OCI-LY3 (cell line): ENCODE measurements at regions not wholly inside any gene's neighbourhood (a gene's known extent, or its start where the extent isn't known, plus 50 kb on each side); places are given as distances from the start of the nearest gene placed in this dataset.

Experiments
- H2AFZ ChIP-seq: fragments of 200-600, 300-600 bp; shearing (Covaris generic); 2 replicates; pipeline ENCODE4 v1.6.0; 2014; ENCODE audit warnings: antibody characterized with exemption, low read depth, low read length
- H3K27ac ChIP-seq: fragments of 200-600, 300-600 bp; sonication (generic); 2 replicates; pipeline ENCODE4 v1.5.1; 2014; ENCODE audit warnings: mild to moderate bottlenecking, low read length, moderate library complexity, mixed read lengths
- H3K27me3 ChIP-seq: fragments of 200-600, 300-600 bp; sonication (generic); 2 replicates; pipeline ENCODE4 v1.6.1; 2014; ENCODE audit warnings: low read depth, low read length, mixed read lengths
- H3K36me3 ChIP-seq: fragments of 200-600, 300-600 bp; sonication (generic); replicated peaks from 2 replicates; pipeline ENCODE3; 2014; ENCODE audit warnings: low read depth, low read length, mixed read lengths
- H3K4me1 ChIP-seq: fragments of 300-600, 200-600 bp; sonication (generic); 2 replicates; pipeline ENCODE4 v1.6.1; 2014; ENCODE audit warnings: low read length, mixed read lengths
- H3K4me2 ChIP-seq: fragments of 200-600, 300-600 bp; sonication (generic); 2 replicates; pipeline ENCODE4 v1.6.1; 2014; ENCODE audit warnings: low read length, mixed read lengths
- H3K4me3 ChIP-seq: fragments of 300-600, 200-600 bp; sonication (generic); 2 replicates; pipeline ENCODE4 v1.5.1; 2014; ENCODE audit warnings: antibody characterized with exemption, mild to moderate bottlenecking, low read length, moderate library complexity
- H3K79me2 ChIP-seq: fragments of 300-600, 200-600 bp; shearing (Covaris generic); 2 replicates; pipeline ENCODE4 v1.6.1; 2014; ENCODE audit warnings: mild to moderate bottlenecking, low read length, mixed read lengths
- H3K9ac ChIP-seq: fragments of 300-600, 200-600 bp; shearing (Covaris generic); 2 replicates; pipeline ENCODE4 v1.6.0; 2014; ENCODE audit warnings: mild to moderate bottlenecking, low read length, moderate library complexity
- H3K9me3 ChIP-seq: fragments of 200-600, 300-600 bp; shearing (Covaris generic); 2 replicates; pipeline ENCODE4 v1.6.1; 2014; ENCODE audit warnings: low read length, mixed read lengths; ENCODE audit not compliant: insufficient read depth
- H4K20me1 ChIP-seq: fragments of 200-600, 300-600 bp; sonication (generic); 2 replicates; pipeline ENCODE4 v1.6.1; 2016; ENCODE audit warnings: low read length, mixed read lengths; ENCODE audit not compliant: insufficient read depth
- EZH2phosphoT487 ChIP-seq: fragments of 200-600 bp; shearing (Covaris generic); IDR thresholded peaks from 2 replicates; pipeline ENCODE4 v1.6.1; 2018; ENCODE audit warnings: antibody characterized with exemption, mixed run types, low read depth
- TF ChIP-seq, protein P1 (sequence below): fragments of 200-600, 300-600 bp; sonication (generic); IDR thresholded peaks from 2 replicates; pipeline ENCODE4 v1.5.1; 2014; ENCODE audit warnings: antibody characterized with exemption, low read length, low read depth

DNA sequence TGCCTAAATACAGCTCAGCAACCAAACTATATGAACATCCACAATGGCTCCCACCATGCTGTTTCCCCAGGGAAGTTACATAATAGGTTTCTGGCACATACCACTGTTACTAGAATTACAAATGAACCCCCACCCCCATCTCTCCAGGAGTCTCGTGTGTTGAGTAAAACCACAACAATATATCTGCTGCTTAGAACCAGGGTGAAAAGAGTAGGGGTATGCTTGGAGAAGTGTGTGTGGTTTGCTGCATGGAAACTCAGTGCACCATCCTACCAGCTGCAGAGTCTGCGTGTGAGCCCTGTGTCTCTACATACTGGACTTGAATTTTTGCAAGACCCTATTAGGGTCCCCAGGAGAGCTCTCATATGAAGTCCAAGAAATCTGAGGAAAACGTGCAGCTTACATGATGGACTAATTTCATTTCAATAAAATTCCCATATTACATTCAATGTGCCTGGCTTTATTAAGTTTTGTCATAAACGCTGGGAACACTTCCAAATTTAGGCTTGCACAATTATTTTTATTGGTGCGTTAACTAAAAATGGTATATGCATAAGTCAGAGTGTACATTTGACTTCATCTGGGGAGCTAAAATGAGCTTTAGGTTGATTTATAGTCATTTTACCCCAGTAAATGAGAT, 104.5 kb upstream of the NFIB start:
- H3K27me3 ChIP-seq, result no peaks in the 10 kb centered on the region
- H3K27ac ChIP-seq, result no peak overlapping the region
- no peaks in the 10 kb centered on the region for H3K79me2 ChIP-seq
- TF ChIP-seq, protein P1, sequence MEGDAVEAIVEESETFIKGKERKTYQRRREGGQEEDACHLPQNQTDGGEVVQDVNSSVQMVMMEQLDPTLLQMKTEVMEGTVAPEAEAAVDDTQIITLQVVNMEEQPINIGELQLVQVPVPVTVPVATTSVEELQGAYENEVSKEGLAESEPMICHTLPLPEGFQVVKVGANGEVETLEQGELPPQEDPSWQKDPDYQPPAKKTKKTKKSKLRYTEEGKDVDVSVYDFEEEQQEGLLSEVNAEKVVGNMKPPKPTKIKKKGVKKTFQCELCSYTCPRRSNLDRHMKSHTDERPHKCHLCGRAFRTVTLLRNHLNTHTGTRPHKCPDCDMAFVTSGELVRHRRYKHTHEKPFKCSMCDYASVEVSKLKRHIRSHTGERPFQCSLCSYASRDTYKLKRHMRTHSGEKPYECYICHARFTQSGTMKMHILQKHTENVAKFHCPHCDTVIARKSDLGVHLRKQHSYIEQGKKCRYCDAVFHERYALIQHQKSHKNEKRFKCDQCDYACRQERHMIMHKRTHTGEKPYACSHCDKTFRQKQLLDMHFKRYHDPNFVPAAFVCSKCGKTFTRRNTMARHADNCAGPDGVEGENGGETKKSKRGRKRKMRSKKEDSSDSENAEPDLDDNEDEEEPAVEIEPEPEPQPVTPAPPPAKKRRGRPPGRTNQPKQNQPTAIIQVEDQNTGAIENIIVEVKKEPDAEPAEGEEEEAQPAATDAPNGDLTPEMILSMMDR, result no peak
- no peak for TF ChIP-seq EZH2phosphoT487
- no peak overlapping the region for H3K4me3 ChIP-seq
- H3K36me3 ChIP-seq, result no peaks in the 10 kb centered on the region
- H2AFZ ChIP-seq, result no peak overlapping the region
- no peak overlapping the region for H3K4me2 ChIP-seq
- no peaks in the 10 kb centered on the region for H4K20me1 ChIP-seq
- H3K9ac ChIP-seq, result no peak overlapping the region
- H3K4me1 ChIP-seq, result peaks cover 9% of the 10 kb centered on the region
- no peaks in the 10 kb centered on the region for H3K9me3 ChIP-seq

DNA sequence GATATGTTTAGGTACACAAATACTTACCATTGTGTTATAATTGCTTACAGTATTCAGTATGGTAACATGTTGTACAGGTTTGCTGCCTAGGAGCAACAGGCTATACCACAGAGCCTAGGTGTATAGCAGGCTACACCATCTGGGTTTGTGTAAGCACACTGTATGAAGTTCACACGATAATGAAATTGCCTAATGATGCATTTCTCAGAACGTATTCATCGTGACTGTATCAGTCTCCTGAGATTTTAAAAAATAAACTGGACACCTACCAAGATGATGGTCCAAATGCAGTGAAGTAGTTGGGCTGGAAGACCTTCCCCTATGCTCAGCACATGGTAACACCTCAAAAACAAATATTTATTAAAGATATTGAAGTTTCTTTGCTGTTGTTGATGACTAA, 103.3 kb upstream of the NFIB start:
- no peaks in the 10 kb centered on the region for H4K20me1 ChIP-seq
- no peak overlapping the region for H2AFZ ChIP-seq
- H3K27ac ChIP-seq, result no peak overlapping the region
- no peaks in the 10 kb centered on the region for H3K36me3 ChIP-seq
- H3K27me3 ChIP-seq, result no peaks in the 10 kb centered on the region
- H3K9ac ChIP-seq, result no peak overlapping the region
- H3K4me3 ChIP-seq, result no peak overlapping the region
- H3K4me1 ChIP-seq, result peaks cover 9% of the 10 kb centered on the region
- no peak overlapping the region for H3K4me2 ChIP-seq
- no peaks in the 10 kb centered on the region for H3K79me2 ChIP-seq
- H3K9me3 ChIP-seq, result no peaks in the 10 kb centered on the region
- TF ChIP-seq EZH2phosphoT487, result no peak

DNA sequence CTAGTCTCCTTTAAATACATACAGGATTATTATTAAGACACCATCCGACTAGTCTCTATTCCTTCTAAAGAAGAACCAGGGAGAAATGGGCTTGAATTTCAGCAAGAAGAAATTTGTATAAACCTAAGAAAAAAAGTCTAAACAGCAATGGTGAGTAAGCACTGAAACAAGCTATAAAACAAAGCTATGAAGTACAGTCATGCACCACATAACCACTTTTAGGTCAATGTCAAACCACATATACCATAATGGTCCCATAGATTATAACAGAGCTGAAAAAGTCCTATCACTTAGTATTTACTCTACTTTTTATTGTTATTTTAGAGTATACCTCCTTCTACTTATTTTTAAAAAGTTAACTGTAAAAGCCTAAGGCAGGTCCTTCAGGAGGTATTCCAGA, 102.0 kb upstream of the NFIB start:
- Histone ChIP-seq H3K27ac (no peak overlapping the region), H3K4me3 (no peak overlapping the region), H4K20me1 (no peaks in the 10 kb centered on the region), H3K36me3 (no peaks in the 10 kb centered on the region), H3K4me2 (no peak overlapping the region), H3K9me3 (no peaks in the 10 kb centered on the region), H3K4me1 (peaks cover 6% of the 10 kb centered on the region), H3K27me3 (no peaks in the 10 kb centered on the region), H3K79me2 (no peaks in the 10 kb centered on the region), H3K9ac (no peak overlapping the region), H2AFZ (no peak overlapping the region)
- TF ChIP-seq EZH2phosphoT487, result no peak
- TF ChIP-seq, protein P1, result no peak

DNA sequence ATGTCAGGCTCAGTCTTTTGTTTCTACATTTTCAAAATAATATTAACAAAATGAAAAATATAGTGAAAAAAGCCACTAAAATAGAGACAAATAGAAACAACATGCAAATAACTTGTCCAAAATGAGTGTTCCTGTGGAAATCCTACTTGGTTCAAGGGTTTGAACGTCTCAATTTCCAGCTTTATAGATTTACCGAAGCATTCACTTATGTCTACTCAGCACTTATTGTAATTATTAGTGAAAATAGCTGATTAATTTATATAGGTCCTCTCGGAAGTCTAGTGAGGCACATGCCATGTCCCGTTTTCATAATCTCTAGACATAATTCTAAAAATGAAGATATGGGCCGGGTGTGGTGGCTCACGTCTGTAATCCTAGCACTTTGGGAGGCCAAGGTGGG, 99.9 kb upstream of the NFIB start:
- no peaks in the 10 kb centered on the region for H3K27me3 ChIP-seq
- H2AFZ ChIP-seq, result no peak overlapping the region
- no peak overlapping the region for H3K4me2 ChIP-seq
- H3K9ac ChIP-seq, result no peak overlapping the region
- peaks cover 10% of the 10 kb centered on the region for H3K4me1 ChIP-seq
- no peaks in the 10 kb centered on the region for H3K36me3 ChIP-seq
- H3K79me2 ChIP-seq, result no peaks in the 10 kb centered on the region
- H3K27ac ChIP-seq, result no peak overlapping the region
- no peak for TF ChIP-seq EZH2phosphoT487
- TF ChIP-seq, protein P1, result no peak
- H3K4me3 ChIP-seq, result no peak overlapping the region
- no peaks in the 10 kb centered on the region for H4K20me1 ChIP-seq
- H3K9me3 ChIP-seq, result no peaks in the 10 kb centered on the region

DNA sequence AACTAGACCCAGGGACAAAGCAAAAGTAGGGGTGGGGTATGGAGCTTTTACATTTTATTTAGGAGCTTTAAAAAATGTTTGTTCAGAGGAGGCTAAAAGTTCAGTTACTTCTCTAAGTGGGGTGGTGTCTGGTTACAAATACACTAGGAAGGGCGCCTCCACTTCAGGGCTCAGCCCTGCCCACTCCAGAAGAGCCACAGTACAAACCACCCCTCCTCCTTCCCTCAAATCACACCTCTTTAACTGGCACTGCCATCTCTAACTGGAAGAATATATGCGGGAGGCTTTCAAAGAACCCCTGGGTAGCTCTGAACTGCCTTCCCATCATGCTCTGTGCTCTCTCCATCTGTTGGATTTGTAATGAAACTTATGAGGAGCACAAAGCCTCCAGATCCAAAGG, 98.8 kb upstream of the NFIB start:
- no peaks in the 10 kb centered on the region for H3K9me3 ChIP-seq
- H3K27me3 ChIP-seq, result no peaks in the 10 kb centered on the region
- H3K4me2 ChIP-seq, result no peak overlapping the region
- H3K9ac ChIP-seq, result no peak overlapping the region
- TF ChIP-seq EZH2phosphoT487, result no peak
- TF ChIP-seq, protein P1, result no peak
- no peak overlapping the region for H3K27ac ChIP-seq
- no peak overlapping the region for H2AFZ ChIP-seq
- H3K4me3 ChIP-seq, result no peak overlapping the region
- H3K36me3 ChIP-seq, result no peaks in the 10 kb centered on the region
- H3K4me1 ChIP-seq, result peaks cover 10% of the 10 kb centered on the region
- no peaks in the 10 kb centered on the region for H4K20me1 ChIP-seq
- no peaks in the 10 kb centered on the region for H3K79me2 ChIP-seq
